Endometrium (tissue), 2 donors: ENCODE measurements at regions not wholly inside any gene's neighbourhood (a gene's known extent, or its start where the extent isn't known, plus 50 kb on each side); places are given as distances from the start of the nearest gene placed in this dataset.

Source experiments
- FAIRE-seq: peaks from 2 replicates; lab custom pipeline; 2012; peaks lifted over from hg19 to GRCh38; lab: Jason Lieb, UNC
- donor health status: control.
- donor health status: control.

- FAIRE-seq: no peak
Measured at GRCh38 chr4:165667969-165668368, 205.1 kb upstream of the TLL1 start.

DNA sequence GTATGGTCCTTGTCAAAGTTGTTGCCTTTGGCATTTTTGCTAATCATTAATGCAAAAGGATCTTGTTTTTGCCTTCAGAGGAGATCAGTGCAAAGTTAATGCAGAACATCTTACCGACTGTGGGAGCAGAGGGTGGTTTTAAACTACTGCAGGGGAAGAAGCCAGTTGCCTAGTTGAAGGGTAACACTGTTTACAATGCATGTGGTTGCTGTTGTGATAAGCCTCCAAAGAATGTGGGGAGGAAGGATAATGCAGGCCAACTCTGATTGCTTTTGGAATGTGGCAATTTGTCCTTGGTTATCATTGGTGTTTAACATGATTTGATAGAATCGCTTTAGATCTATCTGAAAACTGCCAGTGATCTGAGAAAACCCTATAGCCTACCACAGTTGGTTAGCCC lies 204.3 kb upstream of the TLL1 start:
- no peak for FAIRE-seq

DNA sequence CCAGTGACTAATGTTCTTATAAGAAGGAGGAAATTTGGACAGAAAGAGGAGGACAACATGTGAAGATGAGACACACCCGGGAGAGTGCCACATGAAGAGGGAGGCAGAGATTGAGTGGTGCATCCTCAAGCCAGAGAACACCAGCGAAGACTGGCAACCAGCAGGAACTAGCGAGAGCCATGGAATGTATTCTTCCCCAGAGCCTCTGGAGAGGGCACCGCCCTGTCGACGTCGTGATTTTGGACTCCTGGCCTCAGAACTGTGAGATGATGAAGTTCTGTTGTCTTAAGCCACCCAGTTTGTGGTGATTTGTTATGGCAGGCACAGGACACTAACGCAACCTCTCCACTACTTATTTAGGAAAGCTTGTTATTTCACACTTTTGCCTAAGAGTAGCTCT lies 196.0 kb upstream of the TLL1 start:
- no peak for FAIRE-seq

GRCh38 chr4:165678236-165678935 lies 194.7 kb upstream of the TLL1 start:
- peak; percentile 82 for FAIRE-seq

DNA sequence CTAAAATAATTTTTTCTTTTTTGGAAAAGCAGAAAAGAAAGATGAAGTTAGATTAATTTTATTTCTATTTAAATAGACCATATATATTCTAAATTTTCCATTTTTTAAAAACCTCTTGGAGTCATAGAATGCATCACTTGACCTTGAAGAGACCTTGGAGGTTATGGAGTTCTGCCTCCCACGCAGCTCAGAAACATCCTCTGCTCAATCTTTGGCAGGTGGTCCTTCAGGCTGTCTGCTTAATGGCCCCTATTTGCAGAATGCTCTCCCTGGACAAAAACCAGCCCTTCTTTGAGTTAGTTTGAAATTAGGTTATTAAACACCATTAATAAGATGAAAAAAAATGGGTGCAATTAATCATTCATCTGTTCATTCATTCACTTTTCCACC lies 194.1 kb upstream of the TLL1 start:
- no peak for FAIRE-seq

- no peak for FAIRE-seq
Measured at GRCh38 chr4:165680821-165681220, 192.2 kb upstream of the TLL1 start.

DNA sequence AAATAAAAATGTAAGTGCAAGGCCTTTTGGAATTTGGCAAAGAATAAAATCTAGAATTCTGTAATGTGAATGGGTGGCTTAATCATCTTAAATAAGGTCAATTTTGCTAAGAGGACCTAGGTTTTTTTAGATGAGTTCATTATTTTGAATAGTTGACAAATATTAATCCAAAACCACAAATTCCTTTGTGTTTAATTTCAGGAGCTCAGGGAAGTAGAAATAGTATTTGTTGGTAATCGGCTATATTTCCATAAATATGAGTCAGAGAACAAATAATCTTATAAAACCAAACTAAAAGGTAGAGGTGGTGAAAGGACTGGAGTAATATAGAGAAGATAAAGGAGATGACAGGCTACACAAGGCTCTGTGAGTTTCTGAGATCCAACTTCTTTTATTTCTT lies 190.4 kb upstream of the TLL1 start:
- FAIRE-seq: no peak

GRCh38 chr4:165684177-165684805 lies 188.7 kb upstream of the TLL1 start:
- FAIRE-seq: no peak

GRCh38 chr4:165686756-165687155 lies 186.3 kb upstream of the TLL1 start:
- FAIRE-seq: no peak

DNA sequence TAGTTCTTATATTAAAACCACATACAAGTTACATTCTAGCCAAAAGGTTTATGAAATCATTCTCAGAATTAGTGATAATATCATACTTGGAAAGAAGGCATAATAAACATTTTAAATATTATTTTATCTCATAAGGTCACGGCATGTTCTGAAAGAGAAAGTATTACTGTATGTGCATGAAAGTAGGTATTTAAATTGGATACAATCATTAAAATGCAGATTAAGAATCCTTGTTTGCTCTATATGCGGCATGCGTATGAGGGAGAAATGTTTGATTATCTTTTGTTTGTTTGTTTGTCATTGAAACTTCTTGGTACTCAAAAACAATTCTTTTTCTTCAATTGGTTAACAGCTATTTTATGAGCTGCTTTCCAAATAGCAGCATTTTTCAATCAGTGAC lies 183.9 kb upstream of the TLL1 start:
- FAIRE-seq: no peak

- no peak for FAIRE-seq
Measured at GRCh38 chr4:165692082-165692481, 181.0 kb upstream of the TLL1 start.

GRCh38 chr4:165698272-165698671 lies 174.8 kb upstream of the TLL1 start:
- no peak for FAIRE-seq

DNA sequence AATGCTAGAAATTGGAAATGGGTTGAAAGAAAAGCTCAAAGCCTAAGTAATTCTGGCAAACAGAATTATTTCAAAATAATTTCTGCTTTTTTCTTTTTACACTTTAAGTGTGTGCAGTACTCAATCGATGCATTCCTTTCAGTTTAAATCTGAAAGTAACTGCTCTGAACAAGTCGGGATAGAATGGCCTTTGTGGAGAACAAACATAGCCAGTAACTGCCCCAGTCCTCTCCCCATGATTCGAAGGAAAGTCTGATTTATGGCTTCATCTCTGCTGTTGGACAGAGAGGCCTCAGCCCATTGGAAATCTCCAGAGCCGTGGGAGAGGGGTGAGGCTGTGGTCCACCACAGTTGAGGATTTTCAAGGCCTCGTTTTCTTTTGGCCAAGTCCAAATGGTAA lies 174.0 kb upstream of the TLL1 start:
- no peak for FAIRE-seq

GRCh38 chr4:165700855-165701254 lies 172.2 kb upstream of the TLL1 start:
- no peak for FAIRE-seq

DNA sequence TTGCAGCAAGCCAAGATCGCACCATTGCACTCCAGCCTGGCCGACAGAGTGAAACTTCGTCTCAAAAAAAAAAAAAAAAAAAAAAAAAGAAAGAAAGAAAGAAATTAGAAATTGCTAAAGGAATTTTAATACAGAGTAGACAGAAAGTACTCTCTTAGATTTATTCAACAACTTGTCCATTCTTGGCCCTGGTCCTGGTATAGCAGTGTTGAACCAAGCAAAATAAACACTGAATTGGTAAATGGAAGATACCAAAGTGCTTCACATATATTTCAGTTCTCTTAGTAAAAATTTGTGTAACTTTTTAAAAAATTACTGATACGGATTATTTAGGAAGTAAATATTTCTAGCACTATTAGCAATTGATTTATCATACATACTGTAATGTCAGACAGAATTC lies 165.9 kb upstream of the TLL1 start:
- FAIRE-seq: no peak

- FAIRE-seq: no peak
Measured at GRCh38 chr4:165709516-165709915, 163.5 kb upstream of the TLL1 start.

GRCh38 chr4:165709973-165710526 lies 163.0 kb upstream of the TLL1 start:
- no peak for FAIRE-seq

DNA sequence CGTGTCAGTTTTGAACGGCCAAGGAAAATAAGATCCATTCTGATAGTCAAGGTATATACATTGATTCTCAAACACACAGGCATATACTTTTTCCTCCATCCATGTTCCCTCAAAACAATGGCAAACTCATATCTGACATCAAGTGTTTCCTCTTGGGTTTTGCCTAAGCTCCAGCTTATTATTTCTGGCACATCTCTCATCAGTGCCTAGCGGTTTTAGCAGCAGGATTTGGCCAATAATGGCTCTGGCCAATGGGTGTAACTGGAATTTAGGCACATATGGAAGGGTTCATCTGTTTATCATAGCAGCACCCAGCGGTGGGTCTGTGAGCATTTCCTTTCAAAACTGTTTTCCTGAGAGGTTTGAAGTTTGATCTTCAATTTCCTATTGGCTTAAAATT lies 161.6 kb upstream of the TLL1 start:
- no peak for FAIRE-seq

DNA sequence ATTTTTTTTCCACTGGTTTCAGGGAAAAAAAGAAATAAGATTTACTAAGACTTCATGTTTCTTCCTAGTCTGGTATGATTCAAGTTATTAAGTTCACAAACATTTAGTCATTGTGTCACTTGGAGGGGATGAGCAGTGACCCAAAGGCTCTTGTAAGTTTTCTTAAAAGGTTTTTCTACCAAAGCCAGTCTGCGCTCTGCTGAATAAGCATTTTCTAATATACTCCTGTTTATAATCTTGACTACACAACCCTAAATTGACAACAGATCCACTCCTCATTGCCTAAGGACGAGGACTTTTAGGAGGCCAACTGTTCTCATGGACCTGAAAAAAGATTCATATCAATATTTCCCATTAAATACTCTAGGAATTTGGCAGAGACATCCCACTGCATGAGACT lies 161.1 kb upstream of the TLL1 start:
- FAIRE-seq: no peak

- no peak for FAIRE-seq
Measured at GRCh38 chr4:165714650-165715049, 158.4 kb upstream of the TLL1 start.

DNA sequence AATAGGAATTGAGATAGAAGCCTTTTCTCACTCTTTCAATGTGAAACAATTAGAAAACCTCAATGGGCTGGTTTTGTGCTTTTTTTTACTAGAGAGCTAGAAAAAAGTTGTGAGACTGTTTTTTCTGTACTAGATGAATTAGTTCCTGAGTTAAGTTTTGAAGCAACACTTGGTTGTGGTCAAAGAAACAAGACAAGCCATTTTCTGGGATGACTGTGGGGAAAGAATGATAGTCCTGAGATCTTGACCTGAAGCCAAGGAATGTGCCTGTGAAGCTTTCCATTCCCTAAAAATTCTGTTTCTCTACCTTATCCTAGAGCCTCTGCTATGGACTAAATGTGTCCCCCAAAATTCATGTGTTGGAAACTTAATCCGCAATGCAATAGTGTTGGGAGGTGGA lies 157.8 kb upstream of the TLL1 start:
- FAIRE-seq: no peak

GRCh38 chr4:165715989-165716388 lies 157.0 kb upstream of the TLL1 start:
- no peak for FAIRE-seq

DNA sequence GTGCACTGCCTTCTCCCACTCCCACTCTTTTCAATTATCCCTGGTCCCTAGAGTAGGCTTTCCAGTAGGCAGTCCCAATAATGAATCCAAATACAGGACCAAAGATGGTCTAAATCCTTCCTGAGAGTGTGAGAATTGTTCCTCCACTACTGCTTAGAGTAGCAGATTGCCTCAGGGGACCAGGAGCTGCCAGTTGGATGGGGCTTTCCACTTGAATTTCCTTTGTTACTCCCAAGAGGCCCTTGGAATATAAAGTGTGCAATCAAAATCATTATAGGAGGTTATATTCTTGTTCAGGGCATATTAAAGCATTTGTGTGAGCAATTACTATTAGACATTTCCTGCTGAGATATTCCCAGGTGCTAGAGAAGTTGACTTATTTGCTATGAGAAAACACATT lies 156.6 kb upstream of the TLL1 start:
- no peak for FAIRE-seq

DNA sequence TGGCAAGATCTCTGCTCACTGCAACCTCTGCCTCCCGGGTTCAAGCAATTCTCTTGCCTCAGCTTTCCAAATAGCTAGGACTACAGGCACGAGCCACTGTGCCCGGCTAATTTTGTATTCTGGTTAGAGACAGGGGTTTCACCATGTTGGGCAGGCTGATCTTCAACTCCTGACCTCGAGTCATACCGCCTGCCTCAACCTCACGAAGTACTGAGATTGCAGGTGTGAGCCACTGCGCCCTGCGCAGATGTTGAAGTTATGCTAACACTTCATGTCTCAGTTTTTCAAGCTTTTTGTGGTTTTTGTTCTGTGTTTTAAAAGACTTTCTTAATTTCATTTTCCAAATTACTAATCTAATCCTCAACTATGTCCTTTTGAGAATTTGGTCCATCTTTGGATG lies 154.4 kb upstream of the TLL1 start:
- no peak for FAIRE-seq
